ENCODE measurements at regions not wholly inside any gene's neighbourhood (a gene's known extent, or its start where the extent isn't known, plus 50 kb on each side); places are given as distances from the start of the nearest gene placed in this dataset.

GRCh38 chr4:108236264-108236663 lies 67.5 kb upstream of the LEF1 start:
- in situ Hi-C loops (cut with HindIII; ENCODE audit: low sequenced_read_pairs) = no loop called here

- in situ Hi-C loops (cut with HindIII; ENCODE audit: low sequenced_read_pairs) = loop anchor here (5.0 kb wide), 1 partner anchor 89 kb away; no protein-coding TSS in a partner anchor
Observed at GRCh38 chr4:108227923-108228322, 59.2 kb upstream of the LEF1 start.

- in situ Hi-C loops (cut with HindIII; ENCODE audit: low sequenced_read_pairs) = loop anchor here (5.0 kb wide), 1 partner anchor 93 kb away; no protein-coding TSS in a partner anchor
Observed at GRCh38 chr4:108224611-108225053, 55.9 kb upstream of the LEF1 start.

GRCh38 chr4:108223313-108223712 lies 54.6 kb upstream of the LEF1 start:
- in situ Hi-C loops (cut with HindIII; ENCODE audit: low sequenced_read_pairs) = no loop called here

- in situ Hi-C loops (cut with HindIII; ENCODE audit: low sequenced_read_pairs) = no loop called here
Observed at GRCh38 chr4:108219998-108220397, 51.3 kb upstream of the LEF1 start.
